OCI-LY1 (cell line): ENCODE measurements at regions not wholly inside any gene's neighbourhood (a gene's known extent, or its start where the extent isn't known, plus 50 kb on each side); places are given as distances from the start of the nearest gene placed in this dataset.

ENCODE experiments used
- H2AFZ ChIP-seq: fragments of 200-600 bp; sonication (generic), shearing (Covaris generic); 2 replicates; pipeline ENCODE4 v1.6.0; 2014; ENCODE audit warnings: antibody characterized with exemption, mild to moderate bottlenecking, low read length
- H3F3A ChIP-seq: fragments of 200-600 bp; sonication (generic), shearing (Covaris generic); 2 replicates; pipeline ENCODE4 v1.6.0; 2014; ENCODE audit warnings: mild to moderate bottlenecking, antibody characterized with exemption, low read length, moderate library complexity; ENCODE audit not compliant: insufficient read depth
- H3K27ac ChIP-seq: fragments of 200-600 bp; sonication (generic); 2 replicates; pipeline ENCODE4 v1.5.1; 2014; ENCODE audit warnings: low read length, mixed run types, mild to moderate bottlenecking, low read depth; ENCODE audit not compliant: poor library complexity, severe bottlenecking
- H3K27me3 ChIP-seq: fragments of 200-600 bp; sonication (generic); 2 replicates; pipeline ENCODE4 v1.6.0; 2014; ENCODE audit warnings: antibody characterized with exemption, mild to moderate bottlenecking, low read length, moderate library complexity; ENCODE audit not compliant: insufficient read depth
- H3K36me3 ChIP-seq: fragments of 200-600 bp; sonication (generic); 2 replicates; pipeline ENCODE4 v1.6.1; 2014; ENCODE audit warnings: mild to moderate bottlenecking, antibody characterized with exemption, low read length, moderate library complexity, mixed read lengths; ENCODE audit not compliant: insufficient read depth
- H3K4me1 ChIP-seq: fragments of 200-600 bp; sonication (generic); 2 replicates; pipeline ENCODE4 v1.5.1; 2014; ENCODE audit warnings: mild to moderate bottlenecking, low read length, moderate library complexity; ENCODE audit not compliant: insufficient read depth, severe bottlenecking
- H3K4me2 ChIP-seq: fragments of 200-600 bp; sonication (generic), shearing (Covaris generic); 2 replicates; pipeline ENCODE4 v1.6.1; 2014; ENCODE audit warnings: low read length
- H3K4me3 ChIP-seq: fragments of 200-600 bp; sonication (generic); 2 replicates; pipeline ENCODE4 v1.5.1; 2014; ENCODE audit warnings: low read length, low read depth, mild to moderate bottlenecking, mixed read lengths; ENCODE audit not compliant: poor library complexity, severe bottlenecking
- H3K79me2 ChIP-seq: fragments of 200-600 bp; shearing (Covaris generic); 2 replicates; pipeline ENCODE4 v1.6.1; 2016; ENCODE audit warnings: mixed run types, low read length, mixed read lengths; ENCODE audit not compliant: insufficient read depth
- H3K9ac ChIP-seq: fragments of 200-600 bp; sonication (generic), shearing (Covaris generic); 2 replicates; pipeline ENCODE4 v1.6.1; 2014; ENCODE audit warnings: mild to moderate bottlenecking, low read length, mixed read lengths
- H3K9me2 ChIP-seq: fragments of 200-600 bp; sonication (generic), shearing (Covaris generic); 2 replicates; pipeline ENCODE4 v1.6.1; 2014; ENCODE audit warnings: low read depth, mild to moderate bottlenecking, low read length, mixed read lengths
- H3K9me3 ChIP-seq: fragments of 200-600 bp; shearing (Covaris generic); 2 replicates; pipeline ENCODE4 v1.6.1; 2014; ENCODE audit warnings: low read length, mixed read lengths
- H4K20me1 ChIP-seq: fragments of 200-600 bp; sonication (generic), shearing (Covaris generic); 2 replicates; pipeline ENCODE4 v1.6.0; 2016; ENCODE audit warnings: mild to moderate bottlenecking, low read length; ENCODE audit not compliant: insufficient read depth
- EZH2 ChIP-seq: fragments of 200-600 bp; sonication (generic), shearing (Covaris generic); IDR thresholded peaks from 2 replicates; pipeline ENCODE4 v1.8.0; 2017; ENCODE audit warnings: borderline replicate concordance, mixed run types, mild to moderate bottlenecking, antibody characterized with exemption, low read length, moderate library complexity, mixed read lengths
- TF ChIP-seq, protein P1 (sequence below): fragments of 200-600 bp; sonication (generic), shearing (Covaris generic); IDR thresholded peaks from 2 replicates; pipeline ENCODE4 v1.5.1; 2017; ENCODE audit warnings: mild to moderate bottlenecking, antibody characterized with exemption, low read length, moderate library complexity, mixed read lengths

DNA sequence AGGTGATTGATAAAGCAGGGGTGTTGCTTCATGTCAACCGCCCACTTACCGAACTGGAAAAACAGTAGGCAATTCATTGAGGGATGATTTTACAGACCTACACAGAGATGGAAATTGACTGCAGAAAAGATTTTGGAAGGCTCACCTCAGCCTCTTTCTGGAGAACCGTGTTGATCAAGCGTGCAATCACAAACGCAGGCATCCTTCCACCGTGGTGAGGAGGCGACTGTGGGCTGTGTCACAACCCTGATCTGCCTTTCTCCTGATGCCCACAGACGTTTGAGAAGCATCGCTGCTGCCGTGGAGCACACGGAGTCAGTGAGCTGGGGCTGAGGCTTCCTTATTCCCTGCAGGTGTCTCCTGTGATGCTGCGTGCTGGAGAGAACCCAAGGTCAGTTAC is 132.0 kb downstream of the TMEM18 start:
- Histone ChIP-seq H3K4me2 (no peak overlapping the region), H3K4me3 (no peak overlapping the region), H3K9me2 (no peaks in the 10 kb centered on the region), H3K9me3 (no peaks in the 10 kb centered on the region), H3K4me1 (no peaks in the 10 kb centered on the region), H3K27me3 (no peaks in the 10 kb centered on the region), H3K27ac (no peak overlapping the region), H3K9ac (no peak overlapping the region), H2AFZ (no peak overlapping the region), H3K79me2 (no peaks in the 10 kb centered on the region), H4K20me1 (no peaks in the 10 kb centered on the region), H3K36me3 (no peaks in the 10 kb centered on the region), H3F3A (no peaks in the 10 kb centered on the region)
- TF ChIP-seq, protein P1, sequence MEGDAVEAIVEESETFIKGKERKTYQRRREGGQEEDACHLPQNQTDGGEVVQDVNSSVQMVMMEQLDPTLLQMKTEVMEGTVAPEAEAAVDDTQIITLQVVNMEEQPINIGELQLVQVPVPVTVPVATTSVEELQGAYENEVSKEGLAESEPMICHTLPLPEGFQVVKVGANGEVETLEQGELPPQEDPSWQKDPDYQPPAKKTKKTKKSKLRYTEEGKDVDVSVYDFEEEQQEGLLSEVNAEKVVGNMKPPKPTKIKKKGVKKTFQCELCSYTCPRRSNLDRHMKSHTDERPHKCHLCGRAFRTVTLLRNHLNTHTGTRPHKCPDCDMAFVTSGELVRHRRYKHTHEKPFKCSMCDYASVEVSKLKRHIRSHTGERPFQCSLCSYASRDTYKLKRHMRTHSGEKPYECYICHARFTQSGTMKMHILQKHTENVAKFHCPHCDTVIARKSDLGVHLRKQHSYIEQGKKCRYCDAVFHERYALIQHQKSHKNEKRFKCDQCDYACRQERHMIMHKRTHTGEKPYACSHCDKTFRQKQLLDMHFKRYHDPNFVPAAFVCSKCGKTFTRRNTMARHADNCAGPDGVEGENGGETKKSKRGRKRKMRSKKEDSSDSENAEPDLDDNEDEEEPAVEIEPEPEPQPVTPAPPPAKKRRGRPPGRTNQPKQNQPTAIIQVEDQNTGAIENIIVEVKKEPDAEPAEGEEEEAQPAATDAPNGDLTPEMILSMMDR: no peak
- no peak for TF ChIP-seq EZH2

DNA sequence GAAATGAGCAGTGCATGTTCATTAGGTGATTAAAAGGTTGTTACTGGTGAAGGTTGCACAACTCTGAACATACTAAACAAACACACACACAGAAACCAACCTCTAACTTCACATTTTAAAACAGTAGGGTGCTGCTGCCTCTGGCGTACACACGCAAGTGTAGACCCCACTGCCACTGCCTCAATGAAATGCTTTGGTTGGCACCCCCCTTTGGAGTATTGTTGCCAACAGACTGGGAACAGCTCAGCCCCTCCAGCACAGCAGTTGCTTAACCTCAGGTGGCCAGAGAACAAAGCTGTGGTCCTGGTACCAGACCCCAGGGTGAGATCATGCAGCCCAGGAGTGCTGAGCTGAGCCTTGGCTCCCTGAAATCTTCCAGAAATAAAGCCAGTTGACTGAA is 138.6 kb downstream of the TMEM18 start:
- H3K36me3 ChIP-seq: no peaks in the 10 kb centered on the region
- no peaks in the 10 kb centered on the region for H3K79me2 ChIP-seq
- H3K4me2 ChIP-seq: no peak overlapping the region
- H3K4me1 ChIP-seq: no peaks in the 10 kb centered on the region
- no peak for TF ChIP-seq EZH2
- TF ChIP-seq, protein P1: no peak
- H3K4me3 ChIP-seq: no peak overlapping the region
- peaks cover 4% of the 10 kb centered on the region; the same call in 1 of the 2 replicates for H3K9me3 ChIP-seq
- no peak overlapping the region for H3K9ac ChIP-seq
- no peaks in the 10 kb centered on the region for H3F3A ChIP-seq
- H3K27me3 ChIP-seq: no peaks in the 10 kb centered on the region
- no peak overlapping the region for H3K27ac ChIP-seq
- H2AFZ ChIP-seq: no peak overlapping the region
- H4K20me1 ChIP-seq: no peaks in the 10 kb centered on the region
- H3K9me2 ChIP-seq: no peaks in the 10 kb centered on the region

DNA sequence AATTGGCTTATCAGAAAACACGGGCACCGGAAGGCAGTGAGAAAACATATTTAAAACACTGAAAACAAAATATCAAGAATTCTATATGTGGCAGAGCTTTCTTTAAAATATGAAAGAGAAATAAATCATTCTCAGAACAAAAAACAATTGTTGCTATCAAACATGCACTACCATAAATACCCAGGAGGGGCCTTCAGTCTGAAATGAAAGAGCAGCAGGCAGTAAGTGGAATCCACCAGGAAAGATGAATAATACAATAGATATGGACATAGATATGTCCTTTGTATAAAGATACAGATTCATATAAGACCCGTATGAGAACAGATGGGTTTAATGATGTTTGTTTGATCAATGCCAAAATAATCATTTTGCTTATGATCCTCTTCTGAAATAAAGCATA is 142.0 kb downstream of the TMEM18 start:
- Histone ChIP-seq H3K4me3 (no peak overlapping the region), H3K27ac (no peak overlapping the region), H3K4me1 (no peaks in the 10 kb centered on the region), H2AFZ (no peak overlapping the region), H3K9ac (no peak overlapping the region), H4K20me1 (no peaks in the 10 kb centered on the region), H3F3A (no peaks in the 10 kb centered on the region), H3K9me2 (no peaks in the 10 kb centered on the region), H3K27me3 (no peaks in the 10 kb centered on the region), H3K36me3 (no peaks in the 10 kb centered on the region), H3K4me2 (no peak overlapping the region), H3K79me2 (no peaks in the 10 kb centered on the region), H3K9me3 (peaks cover 4% of the 10 kb centered on the region; the same call in 1 of the 2 replicates)
- TF ChIP-seq, protein P1: no peak
